ENCODE measurements at regions not wholly inside any gene's neighbourhood (a gene's known extent, or its start where the extent isn't known, plus 50 kb on each side); places are given as distances from the start of the nearest gene placed in this dataset.

- DNase-seq (ENCODE audit: low spot score in 2 of 2), result no peak
- intact Hi-C loops (cut with DNase I), result no loop called here
- H3K27ac ChIP-seq, result no peak overlapping the region
- H3K4me1 ChIP-seq, result no peaks in the 10 kb centered on the region
- no peaks in the 10 kb centered on the region for H3K27me3 ChIP-seq
- H3K4me3 ChIP-seq, result no peak overlapping the region
- H3K36me3 ChIP-seq, result no peaks in the 10 kb centered on the region
- H3K9me3 ChIP-seq, result no peaks in the 10 kb centered on the region
- TF ChIP-seq, protein P1, sequence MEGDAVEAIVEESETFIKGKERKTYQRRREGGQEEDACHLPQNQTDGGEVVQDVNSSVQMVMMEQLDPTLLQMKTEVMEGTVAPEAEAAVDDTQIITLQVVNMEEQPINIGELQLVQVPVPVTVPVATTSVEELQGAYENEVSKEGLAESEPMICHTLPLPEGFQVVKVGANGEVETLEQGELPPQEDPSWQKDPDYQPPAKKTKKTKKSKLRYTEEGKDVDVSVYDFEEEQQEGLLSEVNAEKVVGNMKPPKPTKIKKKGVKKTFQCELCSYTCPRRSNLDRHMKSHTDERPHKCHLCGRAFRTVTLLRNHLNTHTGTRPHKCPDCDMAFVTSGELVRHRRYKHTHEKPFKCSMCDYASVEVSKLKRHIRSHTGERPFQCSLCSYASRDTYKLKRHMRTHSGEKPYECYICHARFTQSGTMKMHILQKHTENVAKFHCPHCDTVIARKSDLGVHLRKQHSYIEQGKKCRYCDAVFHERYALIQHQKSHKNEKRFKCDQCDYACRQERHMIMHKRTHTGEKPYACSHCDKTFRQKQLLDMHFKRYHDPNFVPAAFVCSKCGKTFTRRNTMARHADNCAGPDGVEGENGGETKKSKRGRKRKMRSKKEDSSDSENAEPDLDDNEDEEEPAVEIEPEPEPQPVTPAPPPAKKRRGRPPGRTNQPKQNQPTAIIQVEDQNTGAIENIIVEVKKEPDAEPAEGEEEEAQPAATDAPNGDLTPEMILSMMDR (IDR thresholded peaks at IDR 0.05), result no peak
These were observed 91.6 kb upstream of the CAMK1G start for GRCh38 chr1:209491897-209492296.

DNA sequence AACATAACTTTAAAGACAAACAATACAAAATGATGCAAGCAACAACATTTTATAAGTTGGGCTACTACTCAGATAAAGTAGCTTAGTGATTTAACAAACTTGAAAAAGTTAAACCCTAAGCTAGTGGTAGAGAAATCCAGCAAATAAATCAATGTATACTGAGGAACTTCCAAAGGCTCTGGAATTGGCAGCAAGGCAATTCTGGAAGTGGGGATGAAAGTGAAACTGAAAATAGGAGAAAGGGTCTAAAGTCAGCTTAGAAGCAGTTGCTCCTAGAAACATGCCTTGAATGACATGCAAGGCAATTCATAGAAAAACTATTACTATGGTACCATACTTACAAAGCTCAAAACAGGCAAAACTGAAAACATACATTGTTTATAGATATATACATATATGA is 90.0 kb upstream of the CAMK1G start:
- Histone ChIP-seq H3K27me3 (no peaks in the 10 kb centered on the region), H3K9me3 (no peaks in the 10 kb centered on the region), H3K4me1 (no peaks in the 10 kb centered on the region), H3K27ac (no peak overlapping the region), H3K4me3 (no peak overlapping the region), H3K36me3 (no peaks in the 10 kb centered on the region)
- intact Hi-C loops (cut with DNase I), result no loop called here
- TF ChIP-seq, protein P1 (IDR thresholded peaks at IDR 0.05), result no peak
- DNase-seq (ENCODE audit: low spot score in 2 of 2), result no peak

GRCh38 chr1:209497729-209498128 is 85.8 kb upstream of the CAMK1G start:
- no peaks in the 10 kb centered on the region for H3K36me3 ChIP-seq
- no peaks in the 10 kb centered on the region for H3K27me3 ChIP-seq
- no peak overlapping the region for H3K27ac ChIP-seq
- H3K4me3 ChIP-seq, result no peak overlapping the region
- peaks cover 3 to 4% of the 10 kb centered on the region in 2 donors for H3K9me3 ChIP-seq
- no peaks in the 10 kb centered on the region for H3K4me1 ChIP-seq
- DNase-seq (ENCODE audit: low spot score in 2 of 2), result no peak
- TF ChIP-seq, protein P1 (IDR thresholded peaks at IDR 0.05), result no peak
- intact Hi-C loops (cut with DNase I), result no loop called here

- Histone ChIP-seq H3K4me1 (no peaks in the 10 kb centered on the region), H3K27me3 (no peaks in the 10 kb centered on the region), H3K4me3 (no peak overlapping the region), H3K27ac (no peak overlapping the region), H3K36me3 (no peaks in the 10 kb centered on the region), H3K9me3 (peaks cover 3 to 4% of the 10 kb centered on the region in 2 donors)
- no peak for DNase-seq (ENCODE audit: low spot score in 2 of 2)
- TF ChIP-seq, protein P1 (IDR thresholded peaks at IDR 0.05), result no peak
- intact Hi-C loops (cut with DNase I), result no loop called here
These were observed 82.5 kb upstream of the CAMK1G start for GRCh38 chr1:209500993-209501392.

- H3K9me3 ChIP-seq, result peaks cover 3 to 4% of the 10 kb centered on the region in 2 donors
- H3K27me3 ChIP-seq, result no peaks in the 10 kb centered on the region
- no peak overlapping the region for H3K4me3 ChIP-seq
- no peak for DNase-seq (ENCODE audit: low spot score in 2 of 2)
- no peak overlapping the region for H3K27ac ChIP-seq
- H3K4me1 ChIP-seq, result no peaks in the 10 kb centered on the region
- intact Hi-C loops (cut with DNase I), result no loop called here
- no peaks in the 10 kb centered on the region for H3K36me3 ChIP-seq
- TF ChIP-seq, protein P1 (IDR thresholded peaks at IDR 0.05), result no peak
These were observed 80.3 kb upstream of the CAMK1G start for GRCh38 chr1:209503196-209503595.

DNA sequence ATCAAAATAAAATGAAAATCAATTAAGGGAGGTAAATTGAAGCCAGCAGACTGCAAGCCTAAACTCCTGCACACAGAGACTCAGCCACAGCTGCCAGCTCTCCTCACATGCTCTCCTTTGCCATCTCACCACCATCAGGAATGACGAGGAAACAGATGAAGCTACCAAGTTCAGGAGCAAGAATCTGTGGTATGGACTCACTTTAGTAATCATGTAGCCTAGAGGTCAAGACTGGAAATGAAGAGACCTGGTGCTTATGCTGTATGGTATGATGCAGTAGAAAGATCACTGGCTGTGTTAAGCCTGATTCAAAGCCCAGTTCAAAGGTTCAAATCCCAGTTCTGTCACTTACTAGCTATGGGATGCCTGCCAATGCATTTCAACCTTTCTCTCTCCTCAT is 78.9 kb upstream of the CAMK1G start:
- TF ChIP-seq, protein P1 (IDR thresholded peaks at IDR 0.05), result no peak
- no peak overlapping the region for H3K4me3 ChIP-seq
- no peak for DNase-seq (ENCODE audit: low spot score in 2 of 2)

More for the DNA sequence above, 78.9 kb upstream of the CAMK1G start:
- no peaks in the 10 kb centered on the region for H3K4me1 ChIP-seq
- peaks cover 3 to 4% of the 10 kb centered on the region in 2 donors for H3K9me3 ChIP-seq
- intact Hi-C loops (cut with DNase I), result no loop called here
- no peak overlapping the region for H3K27ac ChIP-seq
- H3K36me3 ChIP-seq, result no peaks in the 10 kb centered on the region
- no peaks in the 10 kb centered on the region for H3K27me3 ChIP-seq

Data from ascending aorta (tissue), 2 donors.